ENCODE measurements at regions not wholly inside any gene's neighbourhood (a gene's known extent, or its start where the extent isn't known, plus 50 kb on each side); places are given as distances from the start of the nearest gene placed in this dataset.

- TF ChIP-seq ATF3 (IDR thresholded peaks at IDR 0.05), result no peak
- TF ChIP-seq CTCF (IDR thresholded peaks at IDR 0.05; ENCODE audit: low read depth, low read length, missing input control), result no peak
- TF ChIP-seq HNF4A (conservative IDR thresholded peaks at IDR 0.05), result no peak
- no peak for TF ChIP-seq TAF1 (conservative IDR thresholded peaks at IDR 0.05)
- no peak for TF ChIP-seq ZBTB33 (IDR thresholded peaks at IDR 0.05)
- TF ChIP-seq RXRA (IDR thresholded peaks at IDR 0.05), result no peak
- no peak for TF ChIP-seq YY1 (IDR thresholded peaks at IDR 0.05)
- no peak for TF ChIP-seq REST (IDR thresholded peaks at IDR 0.05)
- TF ChIP-seq HNF4G (IDR thresholded peaks at IDR 0.05), result no peak
- TF ChIP-seq SP1 (IDR thresholded peaks at IDR 0.05), result no peak
These were observed 94.3 kb downstream of the ISX start for GRCh38 chr22:35160268-35160667.

Measured in liver (tissue), 3 donors.